ENCODE measurements at regions not wholly inside any gene's neighbourhood (a gene's known extent, or its start where the extent isn't known, plus 50 kb on each side); places are given as distances from the start of the nearest gene placed in this dataset.
"Not testable (repeated sequence)": the region's sequence is repeated elsewhere in the genome, so short reads cannot be mapped to it uniquely, and the experiment has no call there.

- no peak for DNase-seq (ENCODE audit: low spot score)
Measured at GRCh38 chr6:80921861-80922460, 815.5 kb downstream of the BCKDHB start.

- DNase-seq (ENCODE audit: low spot score) = no peak
Measured at GRCh38 chr6:80907831-80908230, 801.4 kb downstream of the BCKDHB start.

GRCh38 chr6:80903711-80904110 lies 797.2 kb downstream of the BCKDHB start:
- no peak for DNase-seq (ENCODE audit: low spot score)

- DNase-seq (ENCODE audit: low spot score) = no peak
Measured at GRCh38 chr6:80886475-80886874, 780.0 kb downstream of the BCKDHB start.

GRCh38 chr6:80872951-80873308 lies 766.5 kb downstream of the BCKDHB start:
- no peak for DNase-seq (ENCODE audit: low spot score)

GRCh38 chr6:80872199-80872950 lies 765.9 kb downstream of the BCKDHB start:
- DNase-seq (ENCODE audit: low spot score) = peak; percentile 5

- no peak for DNase-seq (ENCODE audit: low spot score)
Measured at GRCh38 chr6:80862756-80863155, 756.3 kb downstream of the BCKDHB start.

- no peak for DNase-seq (ENCODE audit: low spot score)
Measured at GRCh38 chr6:80860107-80860506, 753.6 kb downstream of the BCKDHB start.

GRCh38 chr6:80847973-80848372 lies 741.5 kb downstream of the BCKDHB start:
- not testable (repeated sequence) for DNase-seq (ENCODE audit: low spot score)

- no peak for DNase-seq (ENCODE audit: low spot score)
Measured at GRCh38 chr6:80832337-80832736, 725.9 kb downstream of the BCKDHB start.

- DNase-seq (ENCODE audit: low spot score) = no peak
Measured at GRCh38 chr6:80793411-80793810, 686.9 kb downstream of the BCKDHB start.

GRCh38 chr6:80792151-80792550 lies 685.7 kb downstream of the BCKDHB start:
- DNase-seq (ENCODE audit: low spot score) = no peak

GRCh38 chr6:80789912-80790570 lies 683.6 kb downstream of the BCKDHB start:
- DNase-seq (ENCODE audit: low spot score) = no peak

GRCh38 chr6:80783271-80783670 lies 676.8 kb downstream of the BCKDHB start:
- DNase-seq (ENCODE audit: low spot score) = not testable (repeated sequence)

GRCh38 chr6:80771941-80772340 lies 665.5 kb downstream of the BCKDHB start:
- no peak for DNase-seq (ENCODE audit: low spot score)

GRCh38 chr6:80769106-80769505 lies 662.6 kb downstream of the BCKDHB start:
- no peak for DNase-seq (ENCODE audit: low spot score)

GRCh38 chr6:80767808-80768207 lies 661.3 kb downstream of the BCKDHB start:
- DNase-seq (ENCODE audit: low spot score) = no peak

- DNase-seq (ENCODE audit: low spot score) = no peak
Measured at GRCh38 chr6:80744213-80744612, 637.7 kb downstream of the BCKDHB start.

GRCh38 chr6:80742481-80742880 lies 636.0 kb downstream of the BCKDHB start:
- no peak for DNase-seq (ENCODE audit: low spot score)

- DNase-seq (ENCODE audit: low spot score) = no peak
Measured at GRCh38 chr6:80733641-80734040, 627.2 kb downstream of the BCKDHB start.

GRCh38 chr6:80728830-80729229 lies 622.4 kb downstream of the BCKDHB start:
- no peak for DNase-seq (ENCODE audit: low spot score)

GRCh38 chr6:80728101-80728750 lies 621.8 kb downstream of the BCKDHB start:
- no peak for DNase-seq (ENCODE audit: low spot score)
